IMR-90 (cell line): ENCODE measurements at regions not wholly inside any gene's neighbourhood (a gene's known extent, or its start where the extent isn't known, plus 50 kb on each side); places are given as distances from the start of the nearest gene placed in this dataset.

Experiments
- ATAC-seq: fragments of 200-7000 bp; cut with Tn5 transposase; 2 replicates; pipeline ENCODE4 v1.9.1; 2020; ENCODE audit warnings: low read depth, mild to moderate bottlenecking, moderate library complexity
- BruUV-seq: library from RNA; stranded (reverse); fragments of 400-500 nt; replicated peaks from 2 replicates; lab custom pipeline; 2021; lab: Mats Ljungman, UMichigan
- CTCF ChIA-PET: fragments of 300-600 bp; formaldehyde crosslinking; extraction: SDS; loops from one replicate; lab custom pipeline; 2021; ENCODE audit warnings: antibody characterized with exemption; lab: Yijun Ruan, JAX
- POLR2A ChIA-PET: fragments of 300-600 bp; sonication (Branson Sonifier 250); formaldehyde crosslinking; loops from one replicate; lab custom pipeline; 2022; ENCODE audit warnings: antibody characterized with exemption; ENCODE audit not compliant: unreplicated experiment; lab: Charles Lee
- DNase-seq: peaks from one replicate; pipeline ENCODE4 v3.0.0; 2013
- H2AFZ ChIP-seq: replicated peaks from 2 replicates; pipeline ENCODE3; 2013; ENCODE audit warnings: low read length, mild to moderate bottlenecking; ENCODE audit not compliant: poor library complexity
- H2AK5ac ChIP-seq: 2 replicates; pipeline ENCODE4 v1.6.1; 2013; ENCODE audit warnings: low read depth, low read length, inconsistent platforms
- H2AK9ac ChIP-seq: replicated peaks from 2 replicates; pipeline ENCODE3; 2013; ENCODE audit warnings: mild to moderate bottlenecking, low read depth, low read length, moderate library complexity; ENCODE audit not compliant: poor library complexity
- H2BK120ac ChIP-seq: 2 replicates; pipeline ENCODE4 v1.6.1; 2013; ENCODE audit warnings: low read depth, low read length, inconsistent platforms
- H2BK15ac ChIP-seq: 3 replicates; pipeline ENCODE4 v1.6.1; 2013; ENCODE audit warnings: low read depth, low read length, inconsistent platforms
- H2BK20ac ChIP-seq: 2 replicates; pipeline ENCODE4 v1.6.1; 2013; ENCODE audit warnings: low read depth, mild to moderate bottlenecking, inconsistent platforms, low read length, moderate library complexity
- H2BK5ac ChIP-seq: 2 replicates; pipeline ENCODE4 v1.6.1; 2013; ENCODE audit warnings: mild to moderate bottlenecking, low read depth, low read length, inconsistent platforms; ENCODE audit not compliant: poor library complexity, severe bottlenecking
- H3K14ac ChIP-seq: replicated peaks from 2 replicates; pipeline ENCODE4 v1.6.1; 2013; ENCODE audit warnings: low read depth, low read length, inconsistent platforms
- H3K18ac ChIP-seq: 2 replicates; pipeline ENCODE4 v1.6.1; 2013; ENCODE audit warnings: low read depth, low read length, control low read depth
- H3K23ac ChIP-seq: 2 replicates; pipeline ENCODE4 v1.6.1; 2013; ENCODE audit warnings: low read depth, low read length, inconsistent platforms
- H3K27ac ChIP-seq: 2 replicates; pipeline ENCODE4 v1.5.1; 2013; ENCODE audit warnings: mild to moderate bottlenecking, control low read depth, low read length; ENCODE audit not compliant: insufficient read depth
- H3K27me3 ChIP-seq: 2 replicates; pipeline ENCODE4 v1.6.1; 2013; ENCODE audit warnings: low read length; ENCODE audit not compliant: control insufficient read depth, insufficient read depth
- H3K36me3 ChIP-seq: 2 replicates; pipeline ENCODE4 v1.6.1; 2013; ENCODE audit warnings: low read length, mixed read lengths; ENCODE audit not compliant: control insufficient read depth, insufficient read depth
- H3K4ac ChIP-seq: 2 replicates; pipeline ENCODE4 v1.6.1; 2013; ENCODE audit warnings: low read depth, low read length, inconsistent platforms
- H3K4me1 ChIP-seq: 2 replicates; pipeline ENCODE4 v1.6.1; 2013; ENCODE audit warnings: low read length, mixed read lengths; ENCODE audit not compliant: control insufficient read depth, insufficient read depth
- H3K4me2 ChIP-seq: 2 replicates; pipeline ENCODE4 v1.6.1; 2013; ENCODE audit warnings: low read depth, mild to moderate bottlenecking, control low read depth, low read length, moderate library complexity
- H3K4me3 ChIP-seq: 2 replicates; pipeline ENCODE4 v1.5.1; 2013; ENCODE audit warnings: low read depth, mild to moderate bottlenecking, control low read depth, low read length, moderate library complexity; ENCODE audit not compliant: insufficient read depth
- H3K56ac ChIP-seq: 2 replicates; pipeline ENCODE4 v1.6.1; 2013; ENCODE audit warnings: low read length, inconsistent platforms; ENCODE audit not compliant: insufficient read depth; ENCODE audit errors: extremely low read depth
- H3K79me1 ChIP-seq, 2 experiments: 2 replicates each; pipeline ENCODE4 v1.6.1; 2013; ENCODE audit warnings: low read length in 2 of 2, inconsistent platforms in 1 of 2, low read depth in 1 of 2
- H3K9ac ChIP-seq: 2 replicates; pipeline ENCODE4 v1.6.1; 2013; ENCODE audit warnings: low read depth, low read length, control low read depth
- H3K9me1 ChIP-seq: 2 replicates; pipeline ENCODE4 v1.6.1; 2013; ENCODE audit warnings: low read length, inconsistent platforms; ENCODE audit not compliant: insufficient read depth
- H3K9me3 ChIP-seq: 2 replicates; pipeline ENCODE4 v1.6.1; 2013; ENCODE audit warnings: low read length; ENCODE audit not compliant: control insufficient read depth, insufficient read depth
- H4K20me1 ChIP-seq: 2 replicates; pipeline ENCODE4 v1.6.1; 2013; ENCODE audit warnings: low read length, inconsistent platforms; ENCODE audit not compliant: insufficient read depth
- H4K5ac ChIP-seq: 2 replicates; pipeline ENCODE4 v1.6.1; 2013; ENCODE audit warnings: mild to moderate bottlenecking, low read depth, low read length, control low read depth
- H4K8ac ChIP-seq, 2 experiments: 2 replicates each; pipeline ENCODE4 v1.6.1; 2013; ENCODE audit warnings: low read depth in 2 of 2, low read length in 2 of 2, control low read depth in 1 of 2, inconsistent platforms in 1 of 2
- H4K91ac ChIP-seq: 2 replicates; pipeline ENCODE4 v1.6.1; 2013; ENCODE audit warnings: low read depth, low read length, inconsistent platforms; ENCODE audit not compliant: insufficient read depth
- BHLHE40 ChIP-seq: fragments of 150-350 bp; IDR thresholded peaks from 2 replicates; pipeline ENCODE4 v1.6.1; 2016; ENCODE audit warnings: mild to moderate bottlenecking, low read depth, low read length
- CEBPB ChIP-seq: IDR thresholded peaks from 2 replicates; pipeline ENCODE4 v1.6.1; 2012; ENCODE audit warnings: low read depth, low read length, improper control_type of control experiment
- CHD1 ChIP-seq: IDR thresholded peaks from 2 replicates; pipeline ENCODE4 v1.6.1; 2012; ENCODE audit warnings: low read depth, low read length, improper control_type of control experiment
- CTCF ChIP-seq: conservative IDR thresholded peaks from 2 replicates; pipeline ENCODE4 v1.5.1; 2012; ENCODE audit warnings: mild to moderate bottlenecking, low read depth, low read length, improper control_type of control experiment
- ELK1 ChIP-seq: fragments of 150-350 bp; IDR thresholded peaks from 2 replicates; pipeline ENCODE4 v1.6.1; 2016; ENCODE audit warnings: low read depth, mild to moderate bottlenecking, low read length, moderate library complexity, borderline replicate concordance
- FOS ChIP-seq: fragments of 150-350 bp; IDR thresholded peaks from 2 replicates; pipeline ENCODE4 v1.6.1; 2016; ENCODE audit warnings: low read depth, low read length
- MAFK ChIP-seq: IDR thresholded peaks from 2 replicates; pipeline ENCODE4 v1.6.1; 2012; ENCODE audit warnings: low read depth, low read length, improper control_type of control experiment
- MAZ ChIP-seq: IDR thresholded peaks from 2 replicates; pipeline ENCODE4 v1.6.1; 2012; ENCODE audit warnings: low read depth, mild to moderate bottlenecking, low read length, improper control_type of control experiment, moderate library complexity, borderline replicate concordance
- MXI1 ChIP-seq: IDR thresholded peaks from 2 replicates; pipeline ENCODE4 v1.6.1; 2012; ENCODE audit warnings: low read depth, mild to moderate bottlenecking, low read length, moderate library complexity, borderline replicate concordance
- NFE2L2 ChIP-seq: fragments of 150-350 bp; IDR thresholded peaks from 2 replicates; pipeline ENCODE4 v1.6.1; 2016; ENCODE audit warnings: low read depth, mild to moderate bottlenecking, low read length
- POLR2A ChIP-seq: IDR thresholded peaks from 2 replicates; pipeline ENCODE4 v1.6.1; 2012; ENCODE audit warnings: mild to moderate bottlenecking, low read depth, low read length
- RAD21 ChIP-seq: IDR thresholded peaks from 2 replicates; pipeline ENCODE4 v1.6.1; 2012; ENCODE audit warnings: low read length, improper control_type of control experiment
- RCOR1 ChIP-seq: IDR thresholded peaks from 2 replicates; pipeline ENCODE4 v1.6.1; 2012; ENCODE audit warnings: mild to moderate bottlenecking, low read length, improper control_type of control experiment; ENCODE audit not compliant: insufficient replicate concordance
- RFX5 ChIP-seq: IDR thresholded peaks from 2 replicates; pipeline ENCODE4 v1.8.0; 2012; ENCODE audit warnings: low read depth, mild to moderate bottlenecking, low read length, moderate library complexity
- SMC3 ChIP-seq: fragments of 150-350 bp; IDR thresholded peaks from 2 replicates; pipeline ENCODE4 v1.6.1; 2016; ENCODE audit warnings: low read depth, mild to moderate bottlenecking, antibody characterized with exemption, low read length, moderate library complexity
- USF2 ChIP-seq: fragments of 150-350 bp; IDR thresholded peaks from 2 replicates; pipeline ENCODE4 v1.6.1; 2017; ENCODE audit warnings: mild to moderate bottlenecking, antibody characterized with exemption, low read length, low read depth
- WGBS, 2 experiments: methylation state at CpG; one replicate each; pipeline versions ENCODE4 v1.1.5 to v1.1.7; 2013; ENCODE audit warnings: missing lambda C conversion rate in 2 of 2; ENCODE audit not compliant: insufficient read length in 1 of 2; ENCODE audit errors: extremely low coverage in 2 of 2; 5-methylcytosine and 5-hydroxymethylcytosine counted together
- dilution Hi-C: fragments of 300-500 bp; cut with HindIII; formaldehyde crosslinking; loops from one replicate; pipeline ENCODE4 v1.14.3; 2018; ENCODE audit warnings: low sequenced_read_pairs; ENCODE audit not compliant: unreplicated experiment
- in situ Hi-C: fragments of 300-500 bp; cut with MboI; formaldehyde crosslinking; loops from 3 replicates; pipeline ENCODE4 v1.14.3; 2019; ENCODE audit warnings: low sequenced_read_pairs, inconsistent platforms, mixed read lengths
- intact Hi-C: fragments of 100-400 bp; cut with micrococcal nuclease; formaldehyde crosslinking; loops from 2 replicates; pipeline ENCODE4 v1.10.0; 2022

GRCh38 chr10:33955676-33956075 is 621.2 kb upstream of the NRP1 start:
- no TSS peak for BruUV-seq
- Histone ChIP-seq H2AK9ac (no peak overlapping the region), H4K5ac (no peak overlapping the region), H2BK5ac (no peak overlapping the region), H2AK5ac (no peak overlapping the region), H3K4me1 (no peaks in the 10 kb centered on the region), H3K4ac (no peak overlapping the region), H3K9ac (no peak overlapping the region), H3K27ac (no peak overlapping the region), H3K9me1 (no peaks in the 10 kb centered on the region), H3K9me3 (no peaks in the 10 kb centered on the region), H4K91ac (no peak overlapping the region), H2AFZ (no peak overlapping the region), H3K18ac (no peak overlapping the region), H3K14ac (no peak overlapping the region), H2BK120ac (no peak overlapping the region), H3K56ac (no peak overlapping the region), H2BK20ac (no peak overlapping the region), H3K23ac (no peak overlapping the region), H3K79me1 (no peaks in the 10 kb centered on the region), H3K4me3 (no peak overlapping the region), H4K20me1 (no peaks in the 10 kb centered on the region), H3K36me3 (no peaks in the 10 kb centered on the region), H2BK15ac (no peak overlapping the region), H3K4me2 (no peak overlapping the region), H4K8ac (no peak overlapping the region), H3K27me3 (no peaks in the 10 kb centered on the region; the same call in 1 of the 2 replicates)
- ChIA-PET CTCF (no interaction called here), POLR2A (no interaction called here)
- intact Hi-C loops = no loop called here
- dilution Hi-C loops = no loop called here
- TF ChIP-seq RAD21 = no peak
- no peak for TF ChIP-seq MAZ
- no peak for TF ChIP-seq CHD1
- TF ChIP-seq MAFK = no peak
- no peak for TF ChIP-seq MXI1
- no peak for TF ChIP-seq NFE2L2
- TF ChIP-seq FOS = no peak
- no peak for TF ChIP-seq CTCF
- TF ChIP-seq RCOR1 = no peak
- no peak for TF ChIP-seq SMC3
- TF ChIP-seq POLR2A = no peak
- TF ChIP-seq ELK1 = no peak
- no peak for TF ChIP-seq CEBPB
- no peak for TF ChIP-seq BHLHE40
- no peak for TF ChIP-seq USF2
- TF ChIP-seq RFX5 = no peak
- no CpG with 5 or more reads among the region's 1 CpG for WGBS, 2 experiments
- DNase-seq (peak; percentile 20), ATAC-seq (no peak)
- in situ Hi-C loops = no loop called here
